NCI-H345 (cell line): ENCODE measurements at regions not wholly inside any gene's neighbourhood (a gene's known extent, or its start where the extent isn't known, plus 50 kb on each side); places are given as distances from the start of the nearest gene placed in this dataset.
"Not testable (repeated sequence)": the region's sequence is repeated elsewhere in the genome, so short reads cannot be mapped to it uniquely, and the experiment has no call there.

Experiments
- DNase-seq: peaks from one replicate; lab custom pipeline; 2025; lab: John Stamatoyannopoulos, UW

- DNase-seq, result no peak
These were observed 879.0 kb downstream of the DSC3 start for GRCh38 chr18:30163573-30163972.

GRCh38 chr18:30160124-30160523 is 882.4 kb downstream of the DSC3 start:
- no peak for DNase-seq

GRCh38 chr18:30150586-30151250 is 891.8 kb downstream of the DSC3 start:
- DNase-seq, result no peak

GRCh38 chr18:30149585-30149984 is 893.0 kb downstream of the DSC3 start:
- DNase-seq, result no peak

- no peak for DNase-seq
These were observed 899.7 kb downstream of the DSC3 start for GRCh38 chr18:30142870-30143269.

GRCh38 chr18:30142248-30142647 is 900.3 kb downstream of the DSC3 start:
- DNase-seq, result no peak

- DNase-seq, result not testable (repeated sequence)
These were observed 901.0 kb downstream of the DSC3 start for GRCh38 chr18:30141506-30141905.

- no peak for DNase-seq
These were observed 902.8 kb downstream of the DSC3 start for GRCh38 chr18:30139631-30140287.

- DNase-seq, result no peak
These were observed 906.6 kb downstream of the DSC3 start for GRCh38 chr18:30135938-30136337.

- DNase-seq, result no peak
These were observed 908.5 kb downstream of the DSC3 start for GRCh38 chr18:30134020-30134419.

GRCh38 chr18:30132959-30133358 is 909.6 kb downstream of the DSC3 start:
- DNase-seq, result no peak

GRCh38 chr18:30121397-30121796 is 921.1 kb downstream of the DSC3 start:
- no peak for DNase-seq

GRCh38 chr18:30113454-30113853 is 929.1 kb downstream of the DSC3 start:
- DNase-seq, result no peak

- DNase-seq, result no peak
These were observed 936.2 kb downstream of the DSC3 start for GRCh38 chr18:30106356-30106755.

GRCh38 chr18:30103881-30104280 is 938.7 kb downstream of the DSC3 start:
- DNase-seq, result no peak

GRCh38 chr18:30096796-30097195 is 945.7 kb downstream of the DSC3 start:
- no peak for DNase-seq

- no peak for DNase-seq
These were observed 948.0 kb downstream of the DSC3 start for GRCh38 chr18:30094556-30094955.

GRCh38 chr18:30093376-30093775 is 949.2 kb downstream of the DSC3 start:
- no peak for DNase-seq

- DNase-seq, result no peak
These were observed 954.1 kb downstream of the DSC3 start for GRCh38 chr18:30088238-30089015.

GRCh38 chr18:30086351-30086750 is 956.2 kb downstream of the DSC3 start:
- no peak for DNase-seq

- DNase-seq, result no peak
These were observed 961.4 kb downstream of the DSC3 start for GRCh38 chr18:30081122-30081521.

GRCh38 chr18:30072609-30073385 is 969.7 kb downstream of the DSC3 start:
- DNase-seq, result no peak
